ENCODE measurements at regions not wholly inside any gene's neighbourhood (a gene's known extent, or its start where the extent isn't known, plus 50 kb on each side); places are given as distances from the start of the nearest gene placed in this dataset.

DNA sequence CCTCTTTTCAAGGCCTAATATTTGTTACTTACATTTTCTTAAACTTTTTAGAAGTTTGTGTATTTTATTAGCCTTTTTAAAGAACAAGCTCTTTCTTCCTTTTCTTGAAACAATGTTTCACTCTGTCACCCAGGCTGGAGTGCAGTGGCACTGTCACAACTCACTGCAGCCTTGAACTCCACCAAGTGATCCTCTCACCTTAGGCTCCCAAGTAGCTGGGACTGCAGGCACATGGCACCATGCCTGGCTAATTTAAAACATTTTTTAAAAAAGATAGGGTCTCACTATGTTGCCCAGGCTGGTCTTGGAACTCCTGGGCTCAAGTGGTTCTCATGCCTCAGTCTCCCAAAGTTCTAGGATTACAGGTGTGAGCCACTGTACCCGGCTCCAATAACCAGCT, 192.2 kb upstream of the SPRY2 start:
- no peaks in the 10 kb centered on the region for H3K27me3 ChIP-seq
- H3K36me3 ChIP-seq, result no peaks in the 10 kb centered on the region
- H3K4me1 ChIP-seq, result no peaks in the 10 kb centered on the region
- TF ChIP-seq, protein P1, sequence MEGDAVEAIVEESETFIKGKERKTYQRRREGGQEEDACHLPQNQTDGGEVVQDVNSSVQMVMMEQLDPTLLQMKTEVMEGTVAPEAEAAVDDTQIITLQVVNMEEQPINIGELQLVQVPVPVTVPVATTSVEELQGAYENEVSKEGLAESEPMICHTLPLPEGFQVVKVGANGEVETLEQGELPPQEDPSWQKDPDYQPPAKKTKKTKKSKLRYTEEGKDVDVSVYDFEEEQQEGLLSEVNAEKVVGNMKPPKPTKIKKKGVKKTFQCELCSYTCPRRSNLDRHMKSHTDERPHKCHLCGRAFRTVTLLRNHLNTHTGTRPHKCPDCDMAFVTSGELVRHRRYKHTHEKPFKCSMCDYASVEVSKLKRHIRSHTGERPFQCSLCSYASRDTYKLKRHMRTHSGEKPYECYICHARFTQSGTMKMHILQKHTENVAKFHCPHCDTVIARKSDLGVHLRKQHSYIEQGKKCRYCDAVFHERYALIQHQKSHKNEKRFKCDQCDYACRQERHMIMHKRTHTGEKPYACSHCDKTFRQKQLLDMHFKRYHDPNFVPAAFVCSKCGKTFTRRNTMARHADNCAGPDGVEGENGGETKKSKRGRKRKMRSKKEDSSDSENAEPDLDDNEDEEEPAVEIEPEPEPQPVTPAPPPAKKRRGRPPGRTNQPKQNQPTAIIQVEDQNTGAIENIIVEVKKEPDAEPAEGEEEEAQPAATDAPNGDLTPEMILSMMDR (IDR thresholded peaks at IDR 0.05), result no peak
- no peak overlapping the region for H3K27ac ChIP-seq
- H3K9me3 ChIP-seq, result peaks cover 4 to 15% of the 10 kb centered on the region in 2 donors
- DNase-seq (ENCODE audit: low spot score), result no peak
- no peak overlapping the region for H3K4me3 ChIP-seq

DNA sequence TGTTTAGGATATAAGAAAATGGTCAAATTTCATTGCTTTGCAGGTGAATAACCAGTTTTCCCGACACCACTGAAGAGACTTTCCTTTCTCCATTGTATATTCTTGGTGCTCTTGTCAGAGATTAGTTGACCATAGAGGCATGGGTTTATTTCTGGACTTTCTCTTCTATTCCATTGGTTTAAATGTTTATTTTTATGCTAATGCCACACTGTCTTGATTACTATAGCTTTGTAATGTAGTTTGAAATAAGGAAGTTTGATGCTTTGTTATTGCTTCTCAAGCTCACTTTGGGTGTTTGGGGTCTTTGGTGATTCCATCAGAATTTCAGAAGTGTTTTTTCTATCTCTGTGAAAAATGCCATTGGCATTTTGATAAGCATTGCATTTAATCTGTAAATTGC, 190.0 kb upstream of the SPRY2 start:
- no peak overlapping the region for H3K4me3 ChIP-seq
- TF ChIP-seq, protein P1 (IDR thresholded peaks at IDR 0.05), result no peak
- no peak for DNase-seq (ENCODE audit: low spot score)

DNA sequence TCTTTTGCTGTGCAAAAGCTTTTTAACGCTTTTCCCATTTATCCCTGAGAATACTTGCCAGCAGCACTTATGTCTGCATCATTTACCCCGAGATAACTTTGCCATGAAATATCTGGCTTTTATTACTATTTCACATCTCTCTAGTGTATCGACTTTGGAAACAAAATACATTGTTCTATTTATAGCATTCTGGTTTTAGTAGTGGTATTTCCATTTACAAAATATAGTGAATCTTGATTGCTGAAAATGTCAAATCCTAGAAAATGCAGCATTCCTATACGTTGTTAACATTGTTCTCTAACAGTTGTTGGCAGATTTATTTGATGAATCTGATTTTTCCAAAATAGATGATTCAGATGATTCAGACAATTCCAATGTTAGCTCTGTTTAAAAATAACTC, 189.3 kb upstream of the SPRY2 start:
- Histone ChIP-seq H3K36me3 (no peaks in the 10 kb centered on the region), H3K27me3 (no peaks in the 10 kb centered on the region), H3K27ac (no peak overlapping the region), H3K9me3 (peaks cover 4 to 15% of the 10 kb centered on the region in 2 donors), H3K4me3 (no peak overlapping the region), H3K4me1 (no peaks in the 10 kb centered on the region)
- DNase-seq (ENCODE audit: low spot score), result no peak
- TF ChIP-seq, protein P1 (IDR thresholded peaks at IDR 0.05), result no peak

More for the DNA sequence above, 190.0 kb upstream of the SPRY2 start:
- Histone ChIP-seq H3K4me1 (no peaks in the 10 kb centered on the region), H3K36me3 (no peaks in the 10 kb centered on the region), H3K27ac (no peak overlapping the region), H3K27me3 (no peaks in the 10 kb centered on the region), H3K9me3 (peaks cover 4 to 15% of the 10 kb centered on the region in 2 donors)

DNA sequence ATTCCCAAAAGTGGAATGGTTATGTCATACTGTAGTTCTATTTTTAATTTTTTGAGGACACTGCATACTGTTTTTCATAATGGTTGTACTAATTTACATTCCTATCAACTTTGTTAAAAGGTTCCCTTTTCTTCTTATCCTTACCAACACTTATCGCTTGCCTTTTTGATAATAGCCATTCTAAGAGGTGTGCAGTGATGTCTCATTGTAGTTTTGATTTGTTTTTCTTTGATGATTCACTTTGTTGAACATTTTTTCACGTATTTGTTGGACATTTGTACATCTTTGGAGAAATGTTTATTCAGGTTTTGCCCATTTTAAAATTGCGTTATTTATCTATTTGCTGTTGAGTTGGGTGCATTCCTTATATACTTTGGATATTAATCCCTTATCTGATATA, 188.8 kb upstream of the SPRY2 start:
- Histone ChIP-seq H3K27ac (no peak overlapping the region), H3K9me3 (peaks cover 4 to 15% of the 10 kb centered on the region in 2 donors), H3K4me1 (no peaks in the 10 kb centered on the region), H3K36me3 (no peaks in the 10 kb centered on the region), H3K4me3 (no peak overlapping the region), H3K27me3 (no peaks in the 10 kb centered on the region)
- TF ChIP-seq, protein P1 (IDR thresholded peaks at IDR 0.05), result no peak
- DNase-seq (ENCODE audit: low spot score), result no peak

DNA sequence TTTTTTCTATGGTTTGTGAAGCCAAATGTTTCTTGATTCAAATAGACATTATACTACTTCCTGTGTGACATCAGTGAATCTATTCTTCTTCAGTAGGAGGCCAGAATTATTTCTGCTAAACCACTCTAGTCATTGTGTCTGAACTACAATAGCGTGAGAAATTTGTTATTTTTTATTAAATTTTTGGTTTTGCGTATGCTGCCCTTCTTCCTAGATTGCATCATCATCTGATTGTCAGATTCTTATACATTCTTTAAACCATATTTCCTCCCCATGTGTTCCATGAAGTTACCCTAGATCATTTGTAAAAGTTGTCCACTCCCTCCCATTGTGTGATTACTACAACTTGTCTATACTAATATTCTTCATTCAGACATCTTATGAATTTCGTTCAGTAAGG, 187.8 kb upstream of the SPRY2 start:
- TF ChIP-seq, protein P1 (IDR thresholded peaks at IDR 0.05), result no peak
- H3K4me1 ChIP-seq, result no peaks in the 10 kb centered on the region
- no peaks in the 10 kb centered on the region for H3K27me3 ChIP-seq
- no peaks in the 10 kb centered on the region for H3K36me3 ChIP-seq
- no peak overlapping the region for H3K4me3 ChIP-seq
- peaks cover 4 to 15% of the 10 kb centered on the region in 2 donors for H3K9me3 ChIP-seq
- no peak overlapping the region for H3K27ac ChIP-seq
- no peak for DNase-seq (ENCODE audit: low spot score)

DNA sequence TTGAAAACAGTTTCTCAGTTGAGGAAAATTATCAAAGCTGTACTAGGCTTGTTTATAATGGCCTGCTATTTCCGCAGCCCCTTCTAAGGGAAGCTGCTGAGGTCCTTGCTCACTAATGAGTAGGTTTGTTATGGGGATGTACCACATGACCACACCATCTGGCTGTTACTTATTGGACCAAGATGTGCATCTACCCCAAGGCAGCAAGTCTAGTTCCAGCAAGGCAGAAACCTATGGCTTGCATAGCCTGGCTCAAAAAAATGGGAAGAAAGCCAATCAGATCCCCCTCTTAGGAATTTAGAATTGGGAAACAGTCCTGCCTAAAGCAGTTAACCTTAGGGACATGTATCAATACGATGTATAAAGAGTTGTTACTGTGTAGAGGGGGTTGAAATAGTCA, 186.5 kb upstream of the SPRY2 start:
- Histone ChIP-seq H3K27me3 (no peaks in the 10 kb centered on the region), H3K4me1 (no peaks in the 10 kb centered on the region), H3K36me3 (no peaks in the 10 kb centered on the region), H3K27ac (no peak overlapping the region), H3K9me3 (peaks cover 4 to 15% of the 10 kb centered on the region in 2 donors), H3K4me3 (no peak overlapping the region)
- TF ChIP-seq, protein P1 (IDR thresholded peaks at IDR 0.05), result no peak
- DNase-seq (ENCODE audit: low spot score), result no peak
